HG03354 (cell line): ENCODE measurements at regions not wholly inside any gene's neighbourhood (a gene's known extent, or its start where the extent isn't known, plus 50 kb on each side); places are given as distances from the start of the nearest gene placed in this dataset.

Experiments
- ATAC-seq: cut with Tn5 transposase; IDR thresholded peaks from one replicate; pipeline ENCODE4 v1.9.1; 2021; ENCODE audit warnings: mild to moderate bottlenecking; ENCODE audit not compliant: unreplicated experiment, poor library complexity, severe bottlenecking

DNA sequence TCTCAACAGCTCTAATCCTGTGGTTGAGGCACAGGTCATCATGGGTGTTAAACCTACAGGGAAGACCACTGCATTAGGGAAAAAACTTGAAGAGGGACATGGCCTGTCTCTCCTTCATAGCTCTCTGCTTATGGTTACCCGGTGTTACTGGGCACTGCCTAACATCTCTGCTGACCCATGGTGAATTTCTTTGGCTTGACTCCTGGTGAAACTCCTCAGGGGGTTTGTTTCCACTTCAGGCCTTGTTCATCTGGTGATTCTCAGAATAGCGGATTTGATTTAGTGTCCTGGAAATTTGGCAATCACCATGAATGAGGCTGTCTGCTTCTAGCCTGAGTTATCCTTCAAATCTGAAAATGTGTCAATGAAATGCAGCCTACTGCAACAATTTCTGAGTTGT, 114.4 kb downstream of the ZNF518B start:
- no peak for ATAC-seq

DNA sequence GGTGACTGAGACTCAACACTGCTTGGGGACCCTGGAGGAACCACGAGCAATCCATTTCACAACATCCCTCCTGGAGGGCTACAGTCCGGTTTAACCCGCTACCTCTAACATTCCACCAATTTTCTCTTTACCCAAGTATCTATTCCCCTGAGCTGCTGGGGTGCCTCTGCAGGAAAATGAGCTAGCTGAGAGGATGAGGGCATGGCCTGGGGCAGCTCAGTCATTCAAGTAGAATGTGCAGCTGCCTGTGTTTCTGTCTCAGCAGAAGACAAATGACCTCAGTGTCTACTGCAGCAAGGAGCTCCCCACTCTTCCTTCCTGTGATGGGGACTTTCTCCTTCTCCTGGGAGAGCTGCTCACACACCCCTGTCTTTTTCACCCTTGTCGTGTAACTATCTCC, 120.8 kb downstream of the ZNF518B start:
- ATAC-seq = no peak

- no peak for ATAC-seq
Measured at GRCh38 chr4:10335050-10335449, 122.2 kb downstream of the ZNF518B start.

DNA sequence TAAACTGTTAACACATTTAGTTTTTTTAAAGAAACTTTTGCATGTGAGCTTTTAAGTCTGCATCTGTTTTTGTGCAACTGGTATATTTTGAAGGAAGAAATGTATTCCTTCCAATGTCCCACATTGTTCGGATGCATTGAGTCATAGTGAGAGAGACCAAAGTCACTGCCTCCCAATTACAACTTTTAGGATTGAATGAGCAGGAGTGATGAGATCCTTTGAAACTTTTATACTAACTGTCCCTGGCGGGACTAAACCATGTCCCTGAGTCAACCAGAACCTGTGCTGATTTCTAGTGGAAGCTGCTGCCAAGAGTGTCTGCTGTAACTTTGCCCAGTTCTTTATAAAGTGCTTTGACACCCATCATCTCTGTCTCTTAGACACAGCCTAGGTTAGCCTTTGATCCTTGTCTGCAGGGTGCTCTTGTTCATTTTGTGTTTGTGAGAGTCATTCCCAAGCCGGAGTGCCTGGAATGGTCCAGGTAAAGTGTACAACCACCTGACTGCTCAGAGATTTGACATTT, 122.7 kb downstream of the ZNF518B start:
- ATAC-seq = no peak

DNA sequence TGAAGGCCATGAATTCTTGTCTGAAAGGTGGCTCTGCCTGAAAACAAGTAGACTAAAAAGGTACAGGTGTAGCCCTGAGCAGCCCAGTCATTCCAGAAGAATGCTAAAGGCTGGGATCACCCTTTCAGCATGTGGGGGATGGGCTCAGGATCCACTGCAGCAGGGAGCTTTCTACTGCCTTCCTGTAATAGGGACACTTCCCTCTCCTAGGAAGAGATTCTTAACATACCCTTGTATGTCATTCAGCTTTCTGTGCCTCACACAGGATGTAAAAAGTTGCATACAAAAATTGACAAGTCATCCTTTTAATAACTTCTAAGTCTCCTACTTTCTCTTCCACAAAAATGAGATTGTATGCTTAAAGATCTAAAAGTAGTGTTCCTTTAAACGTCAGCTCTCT, 123.3 kb downstream of the ZNF518B start:
- ATAC-seq = no peak

- no peak for ATAC-seq
Measured at GRCh38 chr4:10326075-10326474, 131.2 kb downstream of the ZNF518B start.

DNA sequence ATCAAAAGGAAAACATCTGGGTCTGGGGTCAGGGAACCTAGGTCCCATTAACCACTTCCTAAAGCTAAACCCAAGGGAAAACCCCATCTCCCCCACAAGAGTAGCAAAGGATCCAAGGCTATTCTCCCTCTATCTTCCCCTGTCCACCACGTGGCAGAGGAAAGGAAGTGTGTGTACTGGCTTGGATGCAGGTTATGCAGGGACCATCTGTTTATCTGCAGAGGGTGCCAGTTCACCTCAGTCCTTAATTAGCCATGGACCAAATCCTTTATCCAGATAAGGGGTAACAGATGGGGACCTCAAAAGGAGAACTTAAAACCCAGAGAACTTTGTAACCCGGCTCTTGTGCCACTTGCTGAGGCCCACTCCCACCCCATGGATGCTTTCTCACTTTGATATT, 135.3 kb downstream of the ZNF518B start:
- ATAC-seq = no peak

- ATAC-seq = no peak
Measured at GRCh38 chr4:10320130-10320529, 137.1 kb downstream of the ZNF518B start.

DNA sequence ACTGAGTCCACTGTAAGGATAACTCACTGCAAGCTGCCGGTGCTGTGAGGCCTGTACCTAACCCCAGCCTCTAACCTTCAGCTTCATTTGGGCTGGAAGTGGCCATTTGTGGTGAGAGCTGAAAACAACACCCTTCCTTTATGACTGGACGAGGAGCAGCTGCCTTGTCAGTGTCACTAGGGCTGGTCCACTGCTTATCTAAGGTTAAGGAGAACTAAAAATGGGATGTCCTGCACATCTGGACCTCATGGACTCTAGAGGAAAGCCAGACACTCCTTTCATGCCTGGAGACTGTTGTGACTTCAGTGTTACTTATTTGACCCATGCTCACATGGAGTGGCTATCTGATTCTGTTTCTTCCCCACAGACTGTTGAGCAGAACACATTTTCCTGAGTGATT, 139.9 kb downstream of the ZNF518B start:
- ATAC-seq = no peak

- ATAC-seq = no peak
Measured at GRCh38 chr4:10316851-10317250, 140.4 kb downstream of the ZNF518B start.

GRCh38 chr4:10315638-10316037, 141.6 kb downstream of the ZNF518B start:
- no peak for ATAC-seq

- ATAC-seq = no peak
Measured at GRCh38 chr4:10312568-10312967, 144.7 kb downstream of the ZNF518B start.

DNA sequence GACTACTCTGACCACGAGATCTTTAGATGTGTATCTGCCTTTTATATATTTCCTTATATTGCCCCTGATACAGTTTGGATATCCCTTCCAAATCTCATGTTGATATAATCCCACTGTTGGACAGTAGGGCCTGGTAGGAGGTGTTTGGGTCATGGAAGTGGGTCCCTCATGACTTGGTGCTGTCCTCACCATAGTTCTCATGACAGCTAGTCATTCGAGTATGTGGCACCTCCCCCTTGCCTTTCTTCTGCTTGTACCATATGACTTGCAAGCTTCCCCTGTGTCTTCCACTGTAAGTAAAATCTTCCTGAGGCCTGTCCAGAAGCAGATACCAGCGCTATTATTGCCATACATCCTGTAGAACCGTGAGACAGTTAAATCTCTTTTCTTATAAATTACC, 145.3 kb downstream of the ZNF518B start:
- no peak for ATAC-seq

- ATAC-seq = no peak
Measured at GRCh38 chr4:10305816-10306215, 151.4 kb downstream of the ZNF518B start.

DNA sequence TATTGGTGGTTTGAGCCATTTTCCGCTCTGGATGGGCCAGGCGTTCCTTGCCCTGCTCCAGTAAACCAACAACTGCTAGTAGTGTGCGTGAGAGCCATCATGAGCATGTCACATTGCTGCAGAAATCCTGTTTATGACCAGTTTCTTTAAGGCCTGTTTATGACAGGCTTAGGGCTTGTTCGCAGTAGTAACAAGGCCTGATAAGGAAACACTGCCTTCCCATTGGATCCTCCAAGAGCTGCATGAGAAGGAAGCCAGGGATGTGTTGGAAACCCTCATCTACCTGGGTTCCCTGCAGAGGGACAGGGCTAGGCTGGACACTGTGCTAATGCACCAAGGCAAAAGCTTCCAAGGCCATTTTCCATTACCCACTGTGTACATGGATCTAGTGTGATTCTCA, 153.9 kb downstream of the ZNF518B start:
- no peak for ATAC-seq

- no peak for ATAC-seq
Measured at GRCh38 chr4:10302096-10302495, 155.1 kb downstream of the ZNF518B start.

DNA sequence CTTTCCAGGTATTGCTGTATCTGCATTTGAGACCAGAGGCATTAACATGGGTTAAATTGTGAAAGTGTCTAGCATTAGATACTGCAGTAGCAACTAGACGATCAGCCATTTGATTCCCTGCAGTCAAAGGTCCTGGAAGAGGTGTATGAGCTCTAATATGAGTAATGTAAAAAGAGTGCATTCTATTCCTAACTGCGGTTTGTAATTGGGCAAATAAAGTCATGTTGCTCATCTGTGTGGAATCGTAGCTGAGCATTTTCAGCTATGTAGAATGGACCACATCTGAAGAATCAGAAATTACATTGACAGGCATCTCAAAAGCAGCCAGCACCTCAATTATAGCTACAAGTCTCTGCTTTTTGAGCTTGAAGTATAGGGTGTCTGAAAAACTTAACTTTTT, 157.6 kb downstream of the ZNF518B start:
- no peak for ATAC-seq

DNA sequence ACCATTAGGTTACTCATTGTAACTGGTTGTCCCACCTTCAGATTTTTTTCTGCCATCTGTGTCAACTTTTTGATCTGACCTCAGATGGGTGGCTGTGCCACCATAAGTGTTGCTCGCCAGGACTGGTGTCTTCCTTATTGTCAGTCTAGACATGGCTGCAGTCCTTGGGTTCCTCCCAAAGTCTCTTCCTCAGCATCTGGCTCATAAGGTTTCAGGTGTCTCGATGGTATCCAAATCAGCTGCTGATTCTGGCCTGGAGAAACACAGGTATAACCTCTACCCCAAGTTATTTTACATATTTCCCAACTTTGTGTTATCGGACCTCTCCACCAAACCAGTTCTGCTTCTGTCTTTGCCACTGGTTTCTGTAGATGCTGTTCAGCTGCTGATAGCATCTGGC, 158.5 kb downstream of the ZNF518B start:
- no peak for ATAC-seq

GRCh38 chr4:10296730-10297129, 160.5 kb downstream of the ZNF518B start:
- ATAC-seq = no peak

DNA sequence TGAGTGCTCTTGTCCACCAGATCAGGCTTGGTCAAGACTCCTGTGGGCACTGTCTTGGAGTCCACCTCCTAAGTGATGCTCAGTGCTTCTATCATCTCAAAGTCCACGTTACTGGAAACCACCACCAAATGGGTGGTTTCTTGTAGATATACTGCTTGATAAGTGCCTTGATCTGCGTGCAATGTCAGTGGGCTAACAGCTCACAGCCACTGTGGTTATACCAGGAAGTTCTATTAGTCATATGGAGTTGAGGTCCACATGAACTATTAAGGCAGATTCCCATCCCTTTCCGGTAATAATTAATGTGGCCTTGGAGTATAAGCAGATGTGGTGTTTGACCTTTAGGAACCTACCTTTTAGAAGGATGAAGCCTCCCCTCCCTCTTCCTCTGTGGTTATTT, 161.9 kb downstream of the ZNF518B start:
- no peak for ATAC-seq

- no peak for ATAC-seq
Measured at GRCh38 chr4:10289538-10289906, 167.7 kb downstream of the ZNF518B start.

DNA sequence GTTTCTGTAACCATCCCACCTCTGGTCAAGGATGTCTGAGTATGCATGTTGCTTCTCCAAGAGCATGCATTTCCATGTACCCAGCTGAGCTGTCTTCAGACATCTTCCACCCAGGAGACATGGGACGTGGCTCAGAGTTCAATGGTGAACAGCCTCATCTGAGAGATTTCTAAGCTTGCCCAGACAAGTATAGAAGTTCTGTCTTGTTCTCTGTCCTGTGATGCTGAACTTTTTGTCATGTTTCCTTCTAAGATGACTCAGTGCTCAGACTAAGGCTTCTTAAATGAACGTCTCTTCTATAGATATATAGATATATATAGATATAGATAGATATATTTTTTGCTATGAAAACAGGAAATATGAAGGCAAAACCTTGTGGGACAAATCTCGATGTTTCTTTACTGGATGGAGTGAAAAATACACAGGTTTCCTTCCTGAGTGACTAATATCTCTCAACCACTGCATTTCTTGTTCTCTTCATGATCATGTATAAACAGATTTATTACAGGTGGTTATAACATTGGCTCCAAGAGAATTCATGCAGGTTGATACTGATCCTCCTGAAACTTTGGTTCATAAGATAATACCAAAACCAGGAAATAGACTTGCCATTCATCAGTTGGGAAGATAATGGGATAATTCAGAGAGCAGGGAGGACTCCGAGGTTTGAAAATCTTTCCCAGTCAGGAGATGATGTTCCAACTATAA, 168.2 kb downstream of the ZNF518B start:
- ATAC-seq = no peak
